ENCODE measurements at regions not wholly inside any gene's neighbourhood (a gene's known extent, or its start where the extent isn't known, plus 50 kb on each side); places are given as distances from the start of the nearest gene placed in this dataset.

DNA sequence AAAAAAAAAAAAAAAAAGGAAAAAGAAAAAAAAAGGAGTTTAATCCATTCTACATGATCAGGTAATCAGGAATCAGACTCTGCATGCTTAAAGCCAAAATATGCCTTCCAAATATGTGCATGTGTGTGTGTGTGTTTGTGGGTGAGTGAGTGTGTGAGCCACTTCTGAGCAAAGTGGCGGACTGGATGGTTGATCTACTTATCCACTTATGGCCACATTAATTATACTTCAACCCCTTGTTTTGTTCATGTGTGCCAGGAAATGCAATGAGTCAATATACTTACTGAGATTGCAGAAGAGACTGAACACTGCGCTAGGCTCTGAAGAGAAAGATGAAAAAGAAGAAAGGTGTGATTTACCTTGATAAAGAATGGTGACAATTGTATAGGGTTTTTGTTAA, 586.5 kb upstream of the NXPH2 start:
- Histone ChIP-seq H3K36me3 (ENCODE audit: control insufficient read depth, insufficient read depth, low read length, severe bottlenecking) (no peaks in the 10 kb centered on the region), H3K9me3 (ENCODE audit: control insufficient read depth, low read length) (no peaks in the 10 kb centered on the region), H3K27me3 (replicated peaks; ENCODE audit: control insufficient read depth, insufficient read depth, low read length) (no peaks in the 10 kb centered on the region), H3K4me3 (ENCODE audit: low read length) (no peak overlapping the region), H3K9ac (ENCODE audit: low read length) (no peak overlapping the region), H3K4me1 (ENCODE audit: control insufficient read depth, insufficient read depth, low read length) (no peaks in the 10 kb centered on the region)
- DNase-seq (ENCODE audit: low read depth), result no peak

DNA sequence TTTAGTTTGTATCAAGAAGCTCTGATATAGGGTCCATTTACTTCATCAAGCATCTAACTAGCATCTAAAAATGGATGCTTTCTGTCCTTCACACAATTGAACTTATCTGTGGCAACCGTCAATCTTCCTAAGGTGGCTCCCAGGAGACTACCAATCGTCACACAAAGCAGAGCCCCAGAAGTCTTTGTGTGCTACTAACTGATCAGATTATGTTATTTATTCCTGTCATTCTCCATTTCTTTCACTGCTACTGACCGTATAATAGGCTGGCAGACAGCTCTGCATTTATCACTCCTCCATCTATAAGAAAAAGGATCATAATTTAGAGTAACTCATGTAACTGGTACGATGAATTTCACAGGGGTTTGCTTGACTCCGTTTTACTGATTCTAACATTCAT, 585.0 kb upstream of the NXPH2 start:
- Histone ChIP-seq H3K4me3 (ENCODE audit: low read length) (no peak overlapping the region), H3K36me3 (ENCODE audit: control insufficient read depth, insufficient read depth, low read length, severe bottlenecking) (no peaks in the 10 kb centered on the region), H3K9ac (ENCODE audit: low read length) (no peak overlapping the region), H3K4me1 (ENCODE audit: control insufficient read depth, insufficient read depth, low read length) (no peaks in the 10 kb centered on the region), H3K9me3 (ENCODE audit: control insufficient read depth, low read length) (no peaks in the 10 kb centered on the region), H3K27me3 (replicated peaks; ENCODE audit: control insufficient read depth, insufficient read depth, low read length) (no peaks in the 10 kb centered on the region)
- DNase-seq (ENCODE audit: low read depth), result no peak

DNA sequence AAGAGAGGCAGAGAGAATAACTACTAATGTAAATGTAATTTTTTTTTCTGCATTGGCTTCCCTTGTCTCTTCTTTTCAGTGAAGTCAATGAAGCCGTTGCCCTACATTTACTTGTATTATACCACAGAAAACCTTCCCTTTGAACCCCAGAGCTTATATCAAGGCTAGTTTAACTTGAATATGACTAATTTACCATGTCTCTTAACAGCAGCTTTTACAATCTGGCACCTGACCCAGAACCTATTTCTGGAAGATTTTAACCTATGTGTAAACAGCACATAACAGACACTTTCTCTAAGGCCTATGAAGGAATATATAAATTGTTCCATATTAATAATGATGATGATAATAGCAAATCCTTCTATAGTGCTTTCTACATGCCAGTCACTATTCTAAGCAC, 580.5 kb upstream of the NXPH2 start:
- Histone ChIP-seq H3K9me3 (ENCODE audit: control insufficient read depth, low read length) (no peaks in the 10 kb centered on the region), H3K9ac (ENCODE audit: low read length) (no peak overlapping the region), H3K27me3 (replicated peaks; ENCODE audit: control insufficient read depth, insufficient read depth, low read length) (no peaks in the 10 kb centered on the region), H3K4me3 (ENCODE audit: low read length) (no peak overlapping the region), H3K4me1 (ENCODE audit: control insufficient read depth, insufficient read depth, low read length) (no peaks in the 10 kb centered on the region), H3K36me3 (ENCODE audit: control insufficient read depth, insufficient read depth, low read length, severe bottlenecking) (no peaks in the 10 kb centered on the region)
- no peak for DNase-seq (ENCODE audit: low read depth)

DNA sequence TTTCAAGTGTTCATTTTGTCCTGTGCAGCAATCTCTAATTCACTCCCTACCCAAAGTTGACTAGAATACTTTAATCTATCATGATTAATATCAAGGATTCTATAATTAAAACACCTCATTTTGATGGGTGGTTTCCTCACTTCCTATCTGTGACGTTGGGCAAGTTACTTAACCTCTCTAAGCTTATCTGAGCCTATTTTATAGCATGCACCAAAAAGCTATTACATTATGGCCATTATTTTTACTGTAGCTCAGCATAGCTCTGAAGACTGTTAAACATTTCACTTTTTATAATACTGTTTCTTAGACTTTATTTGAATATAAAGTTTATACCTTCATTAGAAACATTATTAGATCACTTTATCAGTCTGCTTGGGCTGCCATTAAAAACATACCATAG, 579.6 kb upstream of the NXPH2 start:
- H3K36me3 ChIP-seq (ENCODE audit: control insufficient read depth, insufficient read depth, low read length, severe bottlenecking), result no peaks in the 10 kb centered on the region
- no peaks in the 10 kb centered on the region for H3K27me3 ChIP-seq (replicated peaks; ENCODE audit: control insufficient read depth, insufficient read depth, low read length)
- H3K9me3 ChIP-seq (ENCODE audit: control insufficient read depth, low read length), result no peaks in the 10 kb centered on the region
- no peaks in the 10 kb centered on the region for H3K4me1 ChIP-seq (ENCODE audit: control insufficient read depth, insufficient read depth, low read length)
- no peak overlapping the region for H3K9ac ChIP-seq (ENCODE audit: low read length)
- DNase-seq (ENCODE audit: low read depth), result no peak
- H3K4me3 ChIP-seq (ENCODE audit: low read length), result no peak overlapping the region

GRCh38 chr2:139357972-139358371, 577.8 kb upstream of the NXPH2 start:
- no peaks in the 10 kb centered on the region for H3K4me1 ChIP-seq (ENCODE audit: control insufficient read depth, insufficient read depth, low read length)
- H3K36me3 ChIP-seq (ENCODE audit: control insufficient read depth, insufficient read depth, low read length, severe bottlenecking), result no peaks in the 10 kb centered on the region
- no peak overlapping the region for H3K4me3 ChIP-seq (ENCODE audit: low read length)
- no peak for DNase-seq (ENCODE audit: low read depth)
- no peak overlapping the region for H3K9ac ChIP-seq (ENCODE audit: low read length)
- H3K9me3 ChIP-seq (ENCODE audit: control insufficient read depth, low read length), result no peaks in the 10 kb centered on the region
- no peaks in the 10 kb centered on the region for H3K27me3 ChIP-seq (replicated peaks; ENCODE audit: control insufficient read depth, insufficient read depth, low read length)

GRCh38 chr2:139354518-139354917, 574.3 kb upstream of the NXPH2 start:
- Histone ChIP-seq H3K36me3 (ENCODE audit: control insufficient read depth, insufficient read depth, low read length, severe bottlenecking) (no peaks in the 10 kb centered on the region), H3K4me3 (ENCODE audit: low read length) (no peak overlapping the region), H3K9me3 (ENCODE audit: control insufficient read depth, low read length) (no peaks in the 10 kb centered on the region), H3K4me1 (ENCODE audit: control insufficient read depth, insufficient read depth, low read length) (no peaks in the 10 kb centered on the region), H3K9ac (ENCODE audit: low read length) (no peak overlapping the region), H3K27me3 (replicated peaks; ENCODE audit: control insufficient read depth, insufficient read depth, low read length) (no peaks in the 10 kb centered on the region)
- no peak for DNase-seq (ENCODE audit: low read depth)

GRCh38 chr2:139353874-139354273, 573.7 kb upstream of the NXPH2 start:
- Histone ChIP-seq H3K4me1 (ENCODE audit: control insufficient read depth, insufficient read depth, low read length) (no peaks in the 10 kb centered on the region), H3K4me3 (ENCODE audit: low read length) (no peak overlapping the region), H3K36me3 (ENCODE audit: control insufficient read depth, insufficient read depth, low read length, severe bottlenecking) (no peaks in the 10 kb centered on the region), H3K9me3 (ENCODE audit: control insufficient read depth, low read length) (no peaks in the 10 kb centered on the region), H3K9ac (ENCODE audit: low read length) (no peak overlapping the region), H3K27me3 (replicated peaks; ENCODE audit: control insufficient read depth, insufficient read depth, low read length) (no peaks in the 10 kb centered on the region)
- DNase-seq (ENCODE audit: low read depth), result no peak

GRCh38 chr2:139317259-139317658, 537.1 kb upstream of the NXPH2 start:
- Histone ChIP-seq H3K9ac (ENCODE audit: low read length) (no peak overlapping the region), H3K4me3 (ENCODE audit: low read length) (no peak overlapping the region), H3K9me3 (ENCODE audit: control insufficient read depth, low read length) (no peaks in the 10 kb centered on the region), H3K27me3 (replicated peaks; ENCODE audit: control insufficient read depth, insufficient read depth, low read length) (no peaks in the 10 kb centered on the region), H3K4me1 (ENCODE audit: control insufficient read depth, insufficient read depth, low read length) (no peaks in the 10 kb centered on the region), H3K36me3 (ENCODE audit: control insufficient read depth, insufficient read depth, low read length, severe bottlenecking) (no peaks in the 10 kb centered on the region)
- no peak for DNase-seq (ENCODE audit: low read depth)

DNA sequence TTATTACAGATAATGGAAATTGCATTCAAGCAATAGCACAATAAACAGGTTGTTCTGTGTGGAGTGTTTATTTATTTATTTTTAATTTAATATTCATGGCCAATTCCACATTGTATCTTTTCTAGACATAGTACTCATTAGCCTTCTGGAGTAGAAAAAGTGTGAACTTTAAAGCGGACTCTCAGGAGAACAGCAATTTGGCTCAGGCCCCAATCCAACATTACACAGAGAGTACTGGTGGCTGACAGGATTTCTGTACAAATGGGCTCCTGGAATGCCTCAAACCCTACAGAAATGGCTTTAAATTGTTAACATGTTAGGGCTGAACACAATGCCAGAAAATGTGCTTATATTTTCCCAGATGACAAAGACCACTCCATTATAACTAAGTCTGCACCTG, 533.9 kb upstream of the NXPH2 start:
- no peak for DNase-seq (ENCODE audit: low read depth)
- H3K27me3 ChIP-seq (replicated peaks; ENCODE audit: control insufficient read depth, insufficient read depth, low read length), result no peaks in the 10 kb centered on the region
- H3K4me1 ChIP-seq (ENCODE audit: control insufficient read depth, insufficient read depth, low read length), result no peaks in the 10 kb centered on the region
- H3K9ac ChIP-seq (ENCODE audit: low read length), result no peak overlapping the region
- H3K4me3 ChIP-seq (ENCODE audit: low read length), result no peak overlapping the region
- H3K9me3 ChIP-seq (ENCODE audit: control insufficient read depth, low read length), result no peaks in the 10 kb centered on the region
- no peaks in the 10 kb centered on the region for H3K36me3 ChIP-seq (ENCODE audit: control insufficient read depth, insufficient read depth, low read length, severe bottlenecking)

GRCh38 chr2:139296672-139297209, 516.6 kb upstream of the NXPH2 start:
- no peak for DNase-seq (ENCODE audit: low read depth)
- no peaks in the 10 kb centered on the region for H3K4me1 ChIP-seq (ENCODE audit: control insufficient read depth, insufficient read depth, low read length)
- H3K36me3 ChIP-seq (ENCODE audit: control insufficient read depth, insufficient read depth, low read length, severe bottlenecking), result no peaks in the 10 kb centered on the region
- H3K4me3 ChIP-seq (ENCODE audit: low read length), result no peak overlapping the region
- no peaks in the 10 kb centered on the region for H3K27me3 ChIP-seq (replicated peaks; ENCODE audit: control insufficient read depth, insufficient read depth, low read length)
- no peak overlapping the region for H3K9ac ChIP-seq (ENCODE audit: low read length)
- peaks cover 4% of the 10 kb centered on the region for H3K9me3 ChIP-seq (ENCODE audit: control insufficient read depth, low read length)

GRCh38 chr2:139293992-139294548, 513.9 kb upstream of the NXPH2 start:
- H3K9me3 ChIP-seq (ENCODE audit: control insufficient read depth, low read length), result no peaks in the 10 kb centered on the region
- no peaks in the 10 kb centered on the region for H3K36me3 ChIP-seq (ENCODE audit: control insufficient read depth, insufficient read depth, low read length, severe bottlenecking)
- H3K4me3 ChIP-seq (ENCODE audit: low read length), result no peak overlapping the region
- DNase-seq (ENCODE audit: low read depth), result no peak
- H3K27me3 ChIP-seq (replicated peaks; ENCODE audit: control insufficient read depth, insufficient read depth, low read length), result no peaks in the 10 kb centered on the region
- no peak overlapping the region for H3K9ac ChIP-seq (ENCODE audit: low read length)
- H3K4me1 ChIP-seq (ENCODE audit: control insufficient read depth, insufficient read depth, low read length), result no peaks in the 10 kb centered on the region

- H3K9me3 ChIP-seq (ENCODE audit: control insufficient read depth, low read length), result peaks cover 17% of the 10 kb centered on the region
- no peaks in the 10 kb centered on the region for H3K27me3 ChIP-seq (replicated peaks; ENCODE audit: control insufficient read depth, insufficient read depth, low read length)
- H3K36me3 ChIP-seq (ENCODE audit: control insufficient read depth, insufficient read depth, low read length, severe bottlenecking), result no peaks in the 10 kb centered on the region
- DNase-seq (ENCODE audit: low read depth), result no peak
- no peak overlapping the region for H3K9ac ChIP-seq (ENCODE audit: low read length)
- H3K4me1 ChIP-seq (ENCODE audit: control insufficient read depth, insufficient read depth, low read length), result no peaks in the 10 kb centered on the region
- H3K4me3 ChIP-seq (ENCODE audit: low read length), result no peak overlapping the region
Observed at GRCh38 chr2:139281124-139281523, 500.9 kb upstream of the NXPH2 start.
